Naive thymus-derived CD4-positive, alpha-beta T cell (primary cell): ENCODE measurements at regions not wholly inside any gene's neighbourhood (a gene's known extent, or its start where the extent isn't known, plus 50 kb on each side); places are given as distances from the start of the nearest gene placed in this dataset.
"Not testable (repeated sequence)": the region's sequence is repeated elsewhere in the genome, so short reads cannot be mapped to it uniquely, and the experiment has no call there.

Experiments
- ATAC-seq: fragments of 150-1000 bp; cut with Tn5 transposase; 2 replicates; pipeline ENCODE4 v1.10.0; 2021; ENCODE audit warnings: mild to moderate bottlenecking, moderate library complexity
- CTCF ChIA-PET: fragments of 350-600 bp; sonication (Branson Sonifier 250); formaldehyde crosslinking; loops from one replicate; lab custom pipeline; 2021; ENCODE audit warnings: antibody characterized with exemption; lab: Charles Lee
- POLR2A ChIA-PET: fragments of 350-600 bp; sonication (Branson Sonifier 250); formaldehyde crosslinking; loops from one replicate; lab custom pipeline; 2021; ENCODE audit warnings: antibody characterized with exemption, inconsistent platforms; lab: Charles Lee
- DNase-seq, 9 donors: peaks; one replicate each; pipeline versions ENCODE4 v3.0.0 to v3.0.0-alpha.2; 2020 to 2022; ENCODE audit warnings: mixed read lengths in 1 of 9
- H3K27ac ChIP-seq: one replicate; pipeline ENCODE4 v1.7.0; 2013; ENCODE audit warnings: mild to moderate bottlenecking, low read depth, low read length, moderate library complexity
- H3K27me3 ChIP-seq, 2 donors: one replicate each; pipeline ENCODE4 v1.7.0; 2013; ENCODE audit warnings: low read length in 2 of 2, mild to moderate bottlenecking in 2 of 2, moderate library complexity in 2 of 2; ENCODE audit not compliant: control insufficient read depth in 2 of 2, insufficient read depth in 2 of 2
- H3K36me3 ChIP-seq, 3 experiments: 1 replicate in 2 of 3; 2 replicates in 1 of 3; pipeline ENCODE4 v1.7.0; 2013; ENCODE audit warnings: low read length in 3 of 3, mild to moderate bottlenecking in 3 of 3, moderate library complexity in 1 of 3; ENCODE audit not compliant: insufficient read depth in 3 of 3, control insufficient read depth in 2 of 3
- H3K4me1 ChIP-seq, 2 donors: one replicate each; pipeline ENCODE4 v1.7.0; 2013; ENCODE audit warnings: low read length in 2 of 2, mild to moderate bottlenecking in 2 of 2, moderate library complexity in 1 of 2; ENCODE audit not compliant: control insufficient read depth in 2 of 2, insufficient read depth in 2 of 2
- H3K4me3 ChIP-seq: 2 replicates; pipeline ENCODE4 v1.7.0; 2013; ENCODE audit warnings: mild to moderate bottlenecking, low read length
- H3K9me3 ChIP-seq, 3 experiments: 1 replicate in 2 of 3; 2 replicates in 1 of 3; pipeline ENCODE4 v1.7.0; 2013; ENCODE audit warnings: low read length in 3 of 3; ENCODE audit not compliant: control insufficient read depth in 2 of 3
- H3K27ac Mint-ChIP-seq, 9 donors: one replicate each; pipeline ENCODE4 v1.8.0; 2020 to 2022; ENCODE audit warnings: mixed read lengths in 9 of 9, mild to moderate bottlenecking in 8 of 9, moderate library complexity in 5 of 9, inconsistent platforms in 2 of 9
- H3K27me3 Mint-ChIP-seq, 5 donors: one replicate each; pipeline ENCODE4 v1.8.0; 2021 to 2022; ENCODE audit warnings: mixed read lengths in 5 of 5, mild to moderate bottlenecking in 1 of 5
- H3K36me3 Mint-ChIP-seq, 5 donors: one replicate each; pipeline ENCODE4 v1.8.0; 2020 to 2022; ENCODE audit warnings: mixed read lengths in 5 of 5, mild to moderate bottlenecking in 3 of 5, inconsistent platforms in 1 of 5
- H3K4me1 Mint-ChIP-seq, 7 donors: one replicate each; pipeline ENCODE4 v1.8.0; 2020 to 2022; ENCODE audit warnings: mixed read lengths in 7 of 7, mild to moderate bottlenecking in 3 of 7, inconsistent platforms in 1 of 7
- H3K4me3 Mint-ChIP-seq, 10 donors: one replicate each; pipeline ENCODE4 v1.8.0; 2020 to 2022; ENCODE audit warnings: mild to moderate bottlenecking in 10 of 10, mixed read lengths in 10 of 10, moderate library complexity in 6 of 10, inconsistent platforms in 2 of 10
- H3K9me3 Mint-ChIP-seq, 11 donors: one replicate each; pipeline ENCODE4 v1.8.0; 2020 to 2022; ENCODE audit warnings: mixed read lengths in 11 of 11, mild to moderate bottlenecking in 4 of 11, inconsistent platforms in 1 of 11, moderate library complexity in 1 of 11
- intact Hi-C, 2 donors: fragments of 100-400 bp; cut with micrococcal nuclease; formaldehyde crosslinking; loops; one replicate each; pipeline ENCODE4 v1.15.1; 2023

DNA sequence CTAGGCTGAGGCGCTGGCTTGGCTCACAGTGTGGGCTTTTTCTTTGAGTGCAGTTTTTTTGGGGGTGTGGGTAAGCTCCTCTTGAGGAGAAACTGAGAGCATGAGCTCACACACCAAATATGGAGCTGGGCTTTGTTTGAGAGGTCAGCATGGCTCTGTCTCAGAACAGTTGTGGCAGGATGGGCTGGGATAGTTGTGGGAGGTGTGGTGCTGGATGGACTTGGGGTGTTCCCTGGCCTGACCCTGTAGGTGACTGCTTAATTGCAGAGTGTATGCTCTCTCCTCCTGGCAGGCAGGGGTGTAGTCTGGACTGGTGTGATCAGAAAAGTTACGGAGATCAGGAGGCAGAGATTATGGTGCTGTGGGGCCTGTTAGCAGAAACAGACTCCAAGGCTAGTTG lies 64.3 kb upstream of the PGBD5 start:
- Histone ChIP-seq H3K27me3 (no peaks in the 10 kb centered on the region), H3K36me3 (no peaks in the 10 kb centered on the region), H3K9me3 (no peaks in the 10 kb centered on the region), H3K27ac (no peak overlapping the region), H3K4me3 (no peak overlapping the region), H3K4me1 (no peaks in the 10 kb centered on the region)
- Mint-ChIP-seq H3K4me1 (no peaks in the 10 kb centered on the region), H3K27me3 (peaks cover 17 to 40% (median 34%) of the 10 kb centered on the region in 5 donors), H3K27ac (no peak overlapping the region), H3K4me3 (no peak overlapping the region), H3K36me3 (no peaks in the 10 kb centered on the region), H3K9me3 (peaks cover 0 to 3% (median 0%) of the 10 kb centered on the region in 11 donors)
- ChIA-PET CTCF (no interaction called here), POLR2A (no interaction called here)
- intact Hi-C loops = no loop called here
- ATAC-seq (no peak), DNase-seq (no peak)

DNA sequence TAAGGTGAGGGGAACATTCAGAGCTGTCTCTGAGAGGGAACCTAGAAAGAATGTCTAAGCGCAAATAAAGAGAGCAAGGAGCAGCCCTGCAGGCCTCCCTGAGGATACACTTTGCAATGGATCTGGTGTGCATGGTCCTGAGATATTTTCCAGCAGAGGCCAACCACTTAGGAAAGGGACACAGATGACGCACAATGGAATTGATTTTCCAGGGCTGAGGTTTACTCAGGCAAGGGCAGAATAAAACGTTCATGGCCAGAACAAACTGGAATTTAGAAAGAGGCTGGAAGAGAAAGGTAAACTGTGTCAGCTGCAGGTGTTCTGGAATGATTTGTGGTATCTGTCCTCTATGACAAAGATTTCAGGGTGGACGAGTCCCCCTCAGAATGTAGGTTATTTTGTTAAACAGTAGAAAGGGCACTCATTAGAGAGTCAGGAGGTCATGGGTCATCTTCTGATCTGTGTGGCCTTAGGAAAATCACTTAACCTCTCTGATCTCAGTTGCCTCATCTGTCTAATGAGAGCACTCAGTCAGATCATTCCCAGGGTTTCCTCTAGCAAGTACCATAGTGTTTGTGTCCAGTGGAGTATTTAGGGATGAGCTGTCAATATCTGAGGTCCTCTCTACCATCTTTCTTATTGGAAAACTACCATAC lies 61.8 kb upstream of the PGBD5 start:
- no peak for DNase-seq
- ChIA-PET POLR2A (no interaction called here), CTCF (no interaction called here)
- Mint-ChIP-seq H3K27me3 (peaks cover 11 to 43% (median 33%) of the 10 kb centered on the region in 5 donors), H3K4me3 (no peak overlapping the region), H3K36me3 (no peaks in the 10 kb centered on the region), H3K9me3 (peaks cover 0 to 3% (median 0%) of the 10 kb centered on the region in 11 donors), H3K4me1 (no peaks in the 10 kb centered on the region), H3K27ac (no peak overlapping the region)
- intact Hi-C loops = no loop called here
- H3K4me3 ChIP-seq = no peak overlapping the region
- H3K4me1 ChIP-seq = no peaks in the 10 kb centered on the region
- no peak for ATAC-seq
- no peaks in the 10 kb centered on the region for H3K36me3 ChIP-seq
- H3K27ac ChIP-seq = no peak overlapping the region
- no peaks in the 10 kb centered on the region for H3K27me3 ChIP-seq
- H3K9me3 ChIP-seq = no peaks in the 10 kb centered on the region

DNA sequence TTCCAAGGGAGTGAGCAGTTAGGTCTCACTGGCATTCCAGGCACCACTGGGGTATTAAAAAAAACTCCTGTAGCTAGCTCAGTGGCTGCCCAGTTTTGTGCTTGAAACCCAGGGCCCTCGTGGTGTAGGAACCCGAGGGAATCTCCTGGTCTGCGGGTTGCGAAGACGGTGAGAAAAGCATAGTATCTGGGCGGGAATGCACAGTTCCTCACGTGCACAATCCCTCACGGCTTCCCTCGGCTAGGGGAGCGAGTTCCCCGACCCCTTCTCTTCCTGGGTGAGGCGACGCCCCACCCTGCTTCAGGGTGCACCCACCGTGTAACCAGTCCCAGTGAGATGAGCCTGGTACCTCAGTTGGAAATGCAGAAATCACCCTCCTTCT lies 50.5 kb upstream of the PGBD5 start:
- peaks cover 0 to 4% (median 0%) of the 10 kb centered on the region in 5 donors for H3K36me3 Mint-ChIP-seq
- Histone ChIP-seq H3K36me3 (no peaks in the 10 kb centered on the region), H3K4me1 (no peaks in the 10 kb centered on the region), H3K4me3 (no peak overlapping the region), H3K27ac (no peak overlapping the region), H3K9me3 (no peaks in the 10 kb centered on the region), H3K27me3 (no peaks in the 10 kb centered on the region)
- intact Hi-C loops = no loop called here
- no peak overlapping the region for H3K4me3 Mint-ChIP-seq
- no peak for ATAC-seq
- H3K9me3 Mint-ChIP-seq = peaks cover 0 to 15% (median 7%) of the 10 kb centered on the region in 11 donors
- H3K27me3 Mint-ChIP-seq = peaks cover 35 to 60% (median 54%) of the 10 kb centered on the region in 5 donors
- CTCF ChIA-PET = no interaction called here
- no peaks in the 10 kb centered on the region for H3K4me1 Mint-ChIP-seq
- no peak for DNase-seq
- POLR2A ChIA-PET = no interaction called here
- no peak overlapping the region for H3K27ac Mint-ChIP-seq

DNA sequence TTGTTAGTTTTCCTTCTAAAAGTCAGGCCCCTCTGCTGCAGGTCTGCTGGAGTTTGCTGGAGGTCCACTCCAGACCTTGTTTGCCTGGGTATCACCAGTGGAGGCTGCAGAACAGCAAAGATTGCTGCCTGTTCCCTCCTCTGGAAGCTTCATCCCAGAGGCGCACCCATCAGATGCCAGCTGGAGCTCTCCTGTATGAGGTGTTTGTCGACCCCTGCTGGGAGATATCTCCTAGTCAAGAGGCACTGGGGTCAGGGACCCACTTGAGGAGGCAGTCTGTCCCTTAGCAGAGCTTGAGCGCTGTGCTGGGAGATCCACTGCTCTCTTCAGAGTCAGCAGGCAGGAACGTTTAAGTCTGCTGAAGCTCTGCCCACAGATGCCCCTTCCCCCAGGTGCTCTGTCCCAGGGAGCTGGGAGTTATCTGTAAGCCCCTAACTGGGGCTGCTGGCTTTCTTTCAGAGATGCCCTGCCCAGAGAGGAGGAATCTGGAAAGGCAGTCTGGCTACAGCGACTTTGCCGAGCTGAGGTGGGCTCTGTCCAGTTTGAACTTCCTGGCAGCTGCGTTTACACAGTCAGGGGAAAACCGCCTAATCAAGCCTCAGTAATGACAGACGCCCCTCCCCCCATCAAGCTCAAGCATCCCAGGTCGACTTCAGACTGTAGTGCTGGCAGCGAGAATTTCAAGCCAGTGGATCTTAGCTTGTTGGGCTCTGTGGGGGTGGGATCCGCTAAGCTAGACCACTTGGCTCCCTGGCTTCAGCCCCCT lies 49.9 kb upstream of the PGBD5 start:
- intact Hi-C loops, ATAC-seq, H3K4me3 Mint-ChIP-seq, H3K27ac ChIP-seq, H3K36me3 Mint-ChIP-seq, H3K27ac Mint-ChIP-seq, POLR2A ChIA-PET, DNase-seq, H3K4me1 Mint-ChIP-seq, H3K9me3 ChIP-seq, H3K4me1 ChIP-seq, CTCF ChIA-PET, H3K4me3 ChIP-seq, H3K27me3 ChIP-seq, H3K36me3 ChIP-seq: not testable (repeated sequence)
- Mint-ChIP-seq H3K27me3 (peaks cover 30 to 60% (median 53%) of the 10 kb centered on the region in 5 donors), H3K9me3 (peaks cover 0 to 18% (median 7%) of the 10 kb centered on the region in 11 donors)
